ENCODE measurements at regions not wholly inside any gene's neighbourhood (a gene's known extent, or its start where the extent isn't known, plus 50 kb on each side); places are given as distances from the start of the nearest gene placed in this dataset.

DNA sequence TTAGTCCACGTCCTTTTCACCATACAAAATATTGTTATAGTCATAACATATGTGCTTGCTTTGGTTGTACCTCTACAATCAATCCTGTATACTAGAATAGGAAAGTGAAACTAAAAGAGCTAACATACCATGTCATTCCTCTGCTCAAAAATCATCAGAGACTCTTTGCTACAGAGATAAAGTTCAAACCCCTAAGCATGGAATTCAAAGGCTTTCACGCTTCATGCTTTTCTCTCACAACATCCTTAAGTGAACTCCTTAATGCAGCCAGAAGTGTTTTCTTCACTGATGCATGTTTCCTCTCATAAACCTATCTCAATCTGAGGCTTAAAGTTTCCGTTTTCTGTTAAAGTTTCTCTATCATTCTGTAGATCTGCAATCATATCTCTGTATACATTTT lies 744.6 kb upstream of the IGFBP7 start:
- Histone ChIP-seq H2AFZ (ENCODE audit: low read length) (no peak overlapping the region), H2BK120ac (ENCODE audit: low read depth, low read length, poor library complexity, severe bottlenecking) (no peak overlapping the region), H4K91ac (ENCODE audit: insufficient read length, low read depth, low read length) (no peak overlapping the region), H2AK5ac (ENCODE audit: insufficient read length, low read length) (no peak overlapping the region), H2BK5ac (ENCODE audit: insufficient read length, low read length) (no peak overlapping the region), H3K79me1 (ENCODE audit: insufficient read depth, low read depth, low read length, poor library complexity, severe bottlenecking) (no peaks in the 10 kb centered on the region), H2BK15ac (ENCODE audit: low read depth, low read length) (no peak overlapping the region), H3K18ac (ENCODE audit: insufficient read length, low read depth, low read length) (no peak overlapping the region), H3K9me3 (ENCODE audit: control insufficient read depth, low read depth, low read length) (no peaks in the 10 kb centered on the region), H3K4ac (ENCODE audit: low read depth, low read length) (no peak overlapping the region), H3K23me2 (ENCODE audit: insufficient read length, low read depth, low read length, poor library complexity, severe bottlenecking) (no peaks in the 10 kb centered on the region), H3K27me3 (ENCODE audit: insufficient read depth, low read length) (no peaks in the 10 kb centered on the region), H2BK12ac (ENCODE audit: insufficient read length, low read depth, low read length) (no peak overlapping the region), H3K9ac (ENCODE audit: extremely low read depth, insufficient read length, low read length) (no peak overlapping the region), H4K5ac (ENCODE audit: insufficient read length, low read depth, low read length) (no peak overlapping the region), H2BK20ac (ENCODE audit: low read depth, low read length, poor library complexity, severe bottlenecking) (no peak overlapping the region), H3T11ph (ENCODE audit: low read length) (no peak overlapping the region), H3K4me2 (ENCODE audit: insufficient read depth, insufficient read length, low read length) (no peak overlapping the region), H3K23ac (ENCODE audit: insufficient read length, low read depth, low read length) (no peak overlapping the region), H3K56ac (ENCODE audit: insufficient read length, low read depth, low read length) (no peak overlapping the region), H3K14ac (ENCODE audit: insufficient read depth, low read length) (no peak overlapping the region), H3K79me2 (ENCODE audit: insufficient read depth, low read length) (no peaks in the 10 kb centered on the region), H4K20me1 (ENCODE audit: control insufficient read depth, insufficient read depth, insufficient read length) (no peaks in the 10 kb centered on the region), H4K8ac (replicated peaks; ENCODE audit: insufficient read length, low read depth, low read length) (no peak overlapping the region), H3K4me1 (ENCODE audit: insufficient read depth, low read length) (no peaks in the 10 kb centered on the region), H3K27ac (ENCODE audit: insufficient read length, low read depth, low read length) (no peak overlapping the region)
- TF ChIP-seq, protein P1, sequence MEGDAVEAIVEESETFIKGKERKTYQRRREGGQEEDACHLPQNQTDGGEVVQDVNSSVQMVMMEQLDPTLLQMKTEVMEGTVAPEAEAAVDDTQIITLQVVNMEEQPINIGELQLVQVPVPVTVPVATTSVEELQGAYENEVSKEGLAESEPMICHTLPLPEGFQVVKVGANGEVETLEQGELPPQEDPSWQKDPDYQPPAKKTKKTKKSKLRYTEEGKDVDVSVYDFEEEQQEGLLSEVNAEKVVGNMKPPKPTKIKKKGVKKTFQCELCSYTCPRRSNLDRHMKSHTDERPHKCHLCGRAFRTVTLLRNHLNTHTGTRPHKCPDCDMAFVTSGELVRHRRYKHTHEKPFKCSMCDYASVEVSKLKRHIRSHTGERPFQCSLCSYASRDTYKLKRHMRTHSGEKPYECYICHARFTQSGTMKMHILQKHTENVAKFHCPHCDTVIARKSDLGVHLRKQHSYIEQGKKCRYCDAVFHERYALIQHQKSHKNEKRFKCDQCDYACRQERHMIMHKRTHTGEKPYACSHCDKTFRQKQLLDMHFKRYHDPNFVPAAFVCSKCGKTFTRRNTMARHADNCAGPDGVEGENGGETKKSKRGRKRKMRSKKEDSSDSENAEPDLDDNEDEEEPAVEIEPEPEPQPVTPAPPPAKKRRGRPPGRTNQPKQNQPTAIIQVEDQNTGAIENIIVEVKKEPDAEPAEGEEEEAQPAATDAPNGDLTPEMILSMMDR (conservative IDR thresholded peaks at IDR 0.05) = no peak
- WGBS (ENCODE audit: extremely low coverage, insufficient read length, low lambda C conversion rate) = no CpG with 5 or more reads among the region's 3 CpGs
- H3K4me1 Mint-ChIP-seq = no peaks in the 10 kb centered on the region
- H3K27me3 Mint-ChIP-seq (ENCODE audit: low read depth) = no peaks in the 10 kb centered on the region
- no peaks in the 10 kb centered on the region for H3K36me3 Mint-ChIP-seq (ENCODE audit: insufficient read depth in 1 of 3, low read depth in 3 of 3)
- no peak for DNase-seq
- H3K9me3 Mint-ChIP-seq = peaks cover 0 to 4% of the 10 kb centered on the region in 2 experiments; a peak in 2 of 5 replicates
- no peak overlapping the region for H3K4me3 Mint-ChIP-seq
- H3K27ac Mint-ChIP-seq = no peak overlapping the region
